ENCODE measurements at regions not wholly inside any gene's neighbourhood (a gene's known extent, or its start where the extent isn't known, plus 50 kb on each side); places are given as distances from the start of the nearest gene placed in this dataset.

- H3K79me2 ChIP-seq (ENCODE audit: insufficient read depth, low read length), result no peaks in the 10 kb centered on the region
- no peak overlapping the region for H2AFZ ChIP-seq (ENCODE audit: insufficient read depth, low read depth, low read length, poor library complexity, severe bottlenecking)
- DNase-seq, result no peak
- no peak overlapping the region for H3K4me3 Mint-ChIP-seq
- peaks cover 0 to 10% (median 5%) of the 10 kb centered on the region in 7 donors for H3K9me3 Mint-ChIP-seq
- no peaks in the 10 kb centered on the region for H3K27me3 ChIP-seq (ENCODE audit: control insufficient read depth in 2 of 2, insufficient read depth in 2 of 2, low read length in 2 of 2)
- H4K20me1 ChIP-seq (ENCODE audit: insufficient read depth, low read length), result no peaks in the 10 kb centered on the region
- no peak overlapping the region for H3K4me3 ChIP-seq (replicated peaks in 1 of 3; ENCODE audit: low read depth in 2 of 3, low read length in 3 of 3)
- H3K27ac Mint-ChIP-seq, result no peak overlapping the region
- intact Hi-C loops (cut with micrococcal nuclease), result no loop called here
- no peaks in the 10 kb centered on the region for H3K27me3 Mint-ChIP-seq (ENCODE audit: low read depth in 3 of 3)
- H3K9ac ChIP-seq (ENCODE audit: insufficient read depth, low read length, poor library complexity, severe bottlenecking), result no peak overlapping the region
- no peak for TF ChIP-seq CTCF (IDR thresholded peaks at IDR 0.05)
- H3K4me1 ChIP-seq (ENCODE audit: control insufficient read depth in 1 of 2, insufficient read depth in 2 of 2, low read length in 2 of 2), result no peaks in the 10 kb centered on the region
- no peak overlapping the region for H3K27ac ChIP-seq (ENCODE audit: low read depth in 1 of 2, low read length in 2 of 2)
- no peak overlapping the region for H3K4me2 ChIP-seq (replicated peaks; ENCODE audit: extremely low read depth, low read length, poor library complexity, severe bottlenecking)
- H3K4me1 Mint-ChIP-seq, result no peaks in the 10 kb centered on the region
- no peaks in the 10 kb centered on the region for H3K36me3 Mint-ChIP-seq
- H3K9me3 ChIP-seq (replicated peaks in 1 of 2; ENCODE audit: control insufficient read depth in 1 of 2, insufficient read depth in 1 of 2, low read length in 2 of 2), result peaks cover 5 to 10% of the 10 kb centered on the region in 2 donors
- H3K36me3 ChIP-seq (replicated peaks in 1 of 2; ENCODE audit: control insufficient read depth in 1 of 2, insufficient read depth in 2 of 2, low read length in 2 of 2), result no peaks in the 10 kb centered on the region
- WGBS (ENCODE audit: insufficient coverage), result no CpG with 5 or more reads among the region's 4 CpGs
These were observed 885.0 kb upstream of the MDGA2 start for GRCh38 chr14:48560421-48560820.

GRCh38 chr14:48553443-48553842 is 878.0 kb upstream of the MDGA2 start:
- DNase-seq, result no peak
- Mint-ChIP-seq H3K4me3 (no peak overlapping the region), H3K27me3 (ENCODE audit: low read depth in 3 of 3) (no peaks in the 10 kb centered on the region), H3K9me3 (peaks cover 2 to 17% (median 7%) of the 10 kb centered on the region in 7 donors), H3K36me3 (no peaks in the 10 kb centered on the region), H3K4me1 (no peaks in the 10 kb centered on the region), H3K27ac (no peak overlapping the region)
- Histone ChIP-seq H3K4me3 (replicated peaks in 1 of 3; ENCODE audit: low read depth in 2 of 3, low read length in 3 of 3) (no peak overlapping the region), H3K9me3 (replicated peaks in 1 of 2; ENCODE audit: control insufficient read depth in 1 of 2, insufficient read depth in 1 of 2, low read length in 2 of 2) (peaks cover 4 to 8% of the 10 kb centered on the region in 2 donors), H3K27me3 (ENCODE audit: control insufficient read depth in 2 of 2, insufficient read depth in 2 of 2, low read length in 2 of 2) (no peaks in the 10 kb centered on the region), H3K4me2 (replicated peaks; ENCODE audit: extremely low read depth, low read length, poor library complexity, severe bottlenecking) (no peak overlapping the region), H3K4me1 (ENCODE audit: control insufficient read depth in 1 of 2, insufficient read depth in 2 of 2, low read length in 2 of 2) (no peaks in the 10 kb centered on the region), H3K9ac (ENCODE audit: insufficient read depth, low read length, poor library complexity, severe bottlenecking) (no peak overlapping the region), H3K36me3 (replicated peaks in 1 of 2; ENCODE audit: control insufficient read depth in 1 of 2, insufficient read depth in 2 of 2, low read length in 2 of 2) (no peaks in the 10 kb centered on the region), H3K27ac (ENCODE audit: low read depth in 1 of 2, low read length in 2 of 2) (no peak overlapping the region), H3K79me2 (ENCODE audit: insufficient read depth, low read length) (no peaks in the 10 kb centered on the region), H2AFZ (ENCODE audit: insufficient read depth, low read depth, low read length, poor library complexity, severe bottlenecking) (no peak overlapping the region), H4K20me1 (ENCODE audit: insufficient read depth, low read length) (no peaks in the 10 kb centered on the region)
- no peak for TF ChIP-seq CTCF (IDR thresholded peaks at IDR 0.05)
- intact Hi-C loops (cut with micrococcal nuclease), result no loop called here
